ENCODE measurements at regions not wholly inside any gene's neighbourhood (a gene's known extent, or its start where the extent isn't known, plus 50 kb on each side); places are given as distances from the start of the nearest gene placed in this dataset.

- in situ Hi-C loops (cut with MboI; ENCODE audit: low pct_ligation_motif_present in 1 of 4, low pct_unique_long_range_greater_than_20kb in 1 of 4, low sequenced_read_pairs in 3 of 4), result no loop called here
- Histone ChIP-seq H3K27me3 (no peaks in the 10 kb centered on the region), H3K9me3 (no peaks in the 10 kb centered on the region), H3K27ac (no peak overlapping the region), H3K36me3 (no peaks in the 10 kb centered on the region), H3K4me3 (no peak overlapping the region), H3K4me1 (no peaks in the 10 kb centered on the region)
- intact Hi-C loops (cut with DNase I; ENCODE audit: low total_unique reads), result no loop called here
- no peak for TF ChIP-seq EP300 (IDR thresholded peaks at IDR 0.05; ENCODE audit: low read depth)
- WGBS, 2 donors (ENCODE audit: low coverage in 1 of 2), result 76 to 92% methylated on average over 1 of the region's 1 CpG
- no peak for DNase-seq
These were observed 606.6 kb upstream of the ROBO1 start for GRCh38 chr3:80374423-80374822.

- intact Hi-C loops (cut with DNase I; ENCODE audit: low total_unique reads) (no loop called here), in situ Hi-C loops (cut with MboI; ENCODE audit: low pct_ligation_motif_present in 1 of 4, low pct_unique_long_range_greater_than_20kb in 1 of 4, low sequenced_read_pairs in 3 of 4) (no loop called here)
- 73 to 75% methylated on average over 4 of the region's 4 CpGs for WGBS, 2 donors (ENCODE audit: low coverage in 1 of 2)
- Histone ChIP-seq H3K36me3 (no peaks in the 10 kb centered on the region), H3K27ac (no peak overlapping the region), H3K4me3 (no peak overlapping the region), H3K27me3 (no peaks in the 10 kb centered on the region), H3K9me3 (no peaks in the 10 kb centered on the region), H3K4me1 (no peaks in the 10 kb centered on the region)
- TF ChIP-seq POLR2AphosphoS5 (IDR thresholded peaks at IDR 0.05) (no peak), CTCF (IDR thresholded peaks at IDR 0.05) (no peak), EP300 (IDR thresholded peaks at IDR 0.05; ENCODE audit: low read depth) (no peak), POLR2A (IDR thresholded peaks at IDR 0.05) (no peak)
- DNase-seq, result no peak
These were observed 600.8 kb upstream of the ROBO1 start for GRCh38 chr3:80368616-80369015.

GRCh38 chr3:80366808-80367548, 599.2 kb upstream of the ROBO1 start:
- in situ Hi-C loops (cut with MboI; ENCODE audit: low pct_ligation_motif_present in 1 of 4, low pct_unique_long_range_greater_than_20kb in 1 of 4, low sequenced_read_pairs in 3 of 4) (no loop called here), intact Hi-C loops (cut with DNase I; ENCODE audit: low total_unique reads) (no loop called here)
- H3K4me3 ChIP-seq, result no peak overlapping the region
- no peak for DNase-seq
- no peaks in the 10 kb centered on the region for H3K9me3 ChIP-seq
- WGBS, 2 donors (ENCODE audit: low coverage in 1 of 2), result 69 to 72% methylated on average over 7 to 9 of the region's 9 CpGs
- no peaks in the 10 kb centered on the region for H3K36me3 ChIP-seq
- TF ChIP-seq EP300 (IDR thresholded peaks at IDR 0.05; ENCODE audit: low read depth) (no peak), POLR2A (IDR thresholded peaks at IDR 0.05) (no peak), POLR2AphosphoS5 (IDR thresholded peaks at IDR 0.05) (no peak), CTCF (IDR thresholded peaks at IDR 0.05) (no peak)
- H3K27me3 ChIP-seq, result no peaks in the 10 kb centered on the region
- no peak overlapping the region for H3K27ac ChIP-seq
- H3K4me1 ChIP-seq, result no peaks in the 10 kb centered on the region

GRCh38 chr3:80357761-80358160, 590.0 kb upstream of the ROBO1 start:
- H3K27ac ChIP-seq, result no peak overlapping the region
- in situ Hi-C loops (cut with MboI; ENCODE audit: low pct_ligation_motif_present in 1 of 4, low pct_unique_long_range_greater_than_20kb in 1 of 4, low sequenced_read_pairs in 3 of 4) (no loop called here), intact Hi-C loops (cut with DNase I; ENCODE audit: low total_unique reads) (no loop called here)
- no peaks in the 10 kb centered on the region for H3K9me3 ChIP-seq
- no peaks in the 10 kb centered on the region for H3K4me1 ChIP-seq
- H3K4me3 ChIP-seq, result no peak overlapping the region
- no peak for DNase-seq
- TF ChIP-seq CTCF (IDR thresholded peaks at IDR 0.05) (no peak), POLR2AphosphoS5 (IDR thresholded peaks at IDR 0.05) (no peak), EP300 (IDR thresholded peaks at IDR 0.05; ENCODE audit: low read depth) (no peak), POLR2A (IDR thresholded peaks at IDR 0.05) (no peak)
- H3K36me3 ChIP-seq, result no peaks in the 10 kb centered on the region
- H3K27me3 ChIP-seq, result no peaks in the 10 kb centered on the region

GRCh38 chr3:80355144-80355543, 587.3 kb upstream of the ROBO1 start:
- in situ Hi-C loops (cut with MboI; ENCODE audit: low pct_ligation_motif_present in 1 of 4, low pct_unique_long_range_greater_than_20kb in 1 of 4, low sequenced_read_pairs in 3 of 4), result no loop called here
- 41 to 59% methylated on average over 4 to 5 of the region's 5 CpGs for WGBS, 2 donors (ENCODE audit: low coverage in 1 of 2)
- Histone ChIP-seq H3K27me3 (no peaks in the 10 kb centered on the region), H3K9me3 (no peaks in the 10 kb centered on the region), H3K4me1 (no peaks in the 10 kb centered on the region), H3K27ac (no peak overlapping the region), H3K36me3 (no peaks in the 10 kb centered on the region), H3K4me3 (no peak overlapping the region)
- TF ChIP-seq EP300 (IDR thresholded peaks at IDR 0.05; ENCODE audit: low read depth), result no peak
- TF ChIP-seq POLR2AphosphoS5 (IDR thresholded peaks at IDR 0.05), result no peak
- TF ChIP-seq CTCF (IDR thresholded peaks at IDR 0.05), result no peak
- no peak for TF ChIP-seq POLR2A (IDR thresholded peaks at IDR 0.05)
- DNase-seq, result no peak
- intact Hi-C loops (cut with DNase I; ENCODE audit: low total_unique reads), result no loop called here
